OCI-LY1 (cell line): ENCODE measurements at regions not wholly inside any gene's neighbourhood (a gene's known extent, or its start where the extent isn't known, plus 50 kb on each side); places are given as distances from the start of the nearest gene placed in this dataset.

Experiments
- H2AFZ ChIP-seq: fragments of 200-600 bp; sonication (generic), shearing (Covaris generic); 2 replicates; pipeline ENCODE4 v1.6.0; 2014; ENCODE audit warnings: antibody characterized with exemption, mild to moderate bottlenecking, low read length
- H3F3A ChIP-seq: fragments of 200-600 bp; sonication (generic), shearing (Covaris generic); 2 replicates; pipeline ENCODE4 v1.6.0; 2014; ENCODE audit warnings: mild to moderate bottlenecking, antibody characterized with exemption, low read length, moderate library complexity; ENCODE audit not compliant: insufficient read depth
- H3K27ac ChIP-seq: fragments of 200-600 bp; sonication (generic); 2 replicates; pipeline ENCODE4 v1.5.1; 2014; ENCODE audit warnings: low read length, mixed run types, mild to moderate bottlenecking, low read depth; ENCODE audit not compliant: poor library complexity, severe bottlenecking
- H3K27me3 ChIP-seq: fragments of 200-600 bp; sonication (generic); 2 replicates; pipeline ENCODE4 v1.6.0; 2014; ENCODE audit warnings: antibody characterized with exemption, mild to moderate bottlenecking, low read length, moderate library complexity; ENCODE audit not compliant: insufficient read depth
- H3K36me3 ChIP-seq: fragments of 200-600 bp; sonication (generic); 2 replicates; pipeline ENCODE4 v1.6.1; 2014; ENCODE audit warnings: mild to moderate bottlenecking, antibody characterized with exemption, low read length, moderate library complexity, mixed read lengths; ENCODE audit not compliant: insufficient read depth
- H3K4me1 ChIP-seq: fragments of 200-600 bp; sonication (generic); 2 replicates; pipeline ENCODE4 v1.5.1; 2014; ENCODE audit warnings: mild to moderate bottlenecking, low read length, moderate library complexity; ENCODE audit not compliant: insufficient read depth, severe bottlenecking
- H3K4me2 ChIP-seq: fragments of 200-600 bp; sonication (generic), shearing (Covaris generic); 2 replicates; pipeline ENCODE4 v1.6.1; 2014; ENCODE audit warnings: low read length
- H3K4me3 ChIP-seq: fragments of 200-600 bp; sonication (generic); 2 replicates; pipeline ENCODE4 v1.5.1; 2014; ENCODE audit warnings: low read length, low read depth, mild to moderate bottlenecking, mixed read lengths; ENCODE audit not compliant: poor library complexity, severe bottlenecking
- H3K79me2 ChIP-seq: fragments of 200-600 bp; shearing (Covaris generic); 2 replicates; pipeline ENCODE4 v1.6.1; 2016; ENCODE audit warnings: mixed run types, low read length, mixed read lengths; ENCODE audit not compliant: insufficient read depth
- H3K9ac ChIP-seq: fragments of 200-600 bp; sonication (generic), shearing (Covaris generic); 2 replicates; pipeline ENCODE4 v1.6.1; 2014; ENCODE audit warnings: mild to moderate bottlenecking, low read length, mixed read lengths
- H3K9me2 ChIP-seq: fragments of 200-600 bp; sonication (generic), shearing (Covaris generic); 2 replicates; pipeline ENCODE4 v1.6.1; 2014; ENCODE audit warnings: low read depth, mild to moderate bottlenecking, low read length, mixed read lengths
- H3K9me3 ChIP-seq: fragments of 200-600 bp; shearing (Covaris generic); 2 replicates; pipeline ENCODE4 v1.6.1; 2014; ENCODE audit warnings: low read length, mixed read lengths
- H4K20me1 ChIP-seq: fragments of 200-600 bp; sonication (generic), shearing (Covaris generic); 2 replicates; pipeline ENCODE4 v1.6.0; 2016; ENCODE audit warnings: mild to moderate bottlenecking, low read length; ENCODE audit not compliant: insufficient read depth
- EZH2 ChIP-seq: fragments of 200-600 bp; sonication (generic), shearing (Covaris generic); IDR thresholded peaks from 2 replicates; pipeline ENCODE4 v1.8.0; 2017; ENCODE audit warnings: borderline replicate concordance, mixed run types, mild to moderate bottlenecking, antibody characterized with exemption, low read length, moderate library complexity, mixed read lengths
- TF ChIP-seq, protein P1 (sequence below): fragments of 200-600 bp; sonication (generic), shearing (Covaris generic); IDR thresholded peaks from 2 replicates; pipeline ENCODE4 v1.5.1; 2017; ENCODE audit warnings: mild to moderate bottlenecking, antibody characterized with exemption, low read length, moderate library complexity, mixed read lengths

DNA sequence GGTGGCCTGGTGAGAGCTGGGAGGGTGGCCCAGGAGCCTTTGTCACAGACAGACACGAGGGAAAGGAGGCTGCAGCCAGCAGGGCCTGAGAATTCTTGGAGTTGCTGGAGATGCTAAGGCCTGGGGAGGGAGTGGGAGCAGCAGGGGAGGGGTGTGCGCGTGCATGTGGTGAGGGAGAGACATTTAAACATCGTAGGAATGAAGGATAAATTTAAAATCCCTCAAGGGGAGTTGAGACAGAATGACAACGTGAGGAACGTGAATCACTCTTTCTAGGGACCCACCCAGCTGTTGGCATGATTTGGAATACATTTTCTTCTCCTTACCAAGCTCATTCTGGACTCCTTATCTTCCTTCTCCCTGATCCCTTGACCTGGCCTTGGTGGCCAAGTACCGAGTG is 73.3 kb upstream of the CACNA1E start:
- no peaks in the 10 kb centered on the region for H3K9me3 ChIP-seq
- H3K9me2 ChIP-seq = no peaks in the 10 kb centered on the region
- H3K4me2 ChIP-seq = no peak overlapping the region
- no peak for TF ChIP-seq EZH2
- TF ChIP-seq, protein P1, sequence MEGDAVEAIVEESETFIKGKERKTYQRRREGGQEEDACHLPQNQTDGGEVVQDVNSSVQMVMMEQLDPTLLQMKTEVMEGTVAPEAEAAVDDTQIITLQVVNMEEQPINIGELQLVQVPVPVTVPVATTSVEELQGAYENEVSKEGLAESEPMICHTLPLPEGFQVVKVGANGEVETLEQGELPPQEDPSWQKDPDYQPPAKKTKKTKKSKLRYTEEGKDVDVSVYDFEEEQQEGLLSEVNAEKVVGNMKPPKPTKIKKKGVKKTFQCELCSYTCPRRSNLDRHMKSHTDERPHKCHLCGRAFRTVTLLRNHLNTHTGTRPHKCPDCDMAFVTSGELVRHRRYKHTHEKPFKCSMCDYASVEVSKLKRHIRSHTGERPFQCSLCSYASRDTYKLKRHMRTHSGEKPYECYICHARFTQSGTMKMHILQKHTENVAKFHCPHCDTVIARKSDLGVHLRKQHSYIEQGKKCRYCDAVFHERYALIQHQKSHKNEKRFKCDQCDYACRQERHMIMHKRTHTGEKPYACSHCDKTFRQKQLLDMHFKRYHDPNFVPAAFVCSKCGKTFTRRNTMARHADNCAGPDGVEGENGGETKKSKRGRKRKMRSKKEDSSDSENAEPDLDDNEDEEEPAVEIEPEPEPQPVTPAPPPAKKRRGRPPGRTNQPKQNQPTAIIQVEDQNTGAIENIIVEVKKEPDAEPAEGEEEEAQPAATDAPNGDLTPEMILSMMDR = no peak
- no peak overlapping the region for H3K27ac ChIP-seq
- no peaks in the 10 kb centered on the region for H3F3A ChIP-seq
- H3K79me2 ChIP-seq = no peaks in the 10 kb centered on the region
- no peaks in the 10 kb centered on the region for H3K27me3 ChIP-seq
- H2AFZ ChIP-seq = no peak overlapping the region
- H3K4me1 ChIP-seq = no peaks in the 10 kb centered on the region
- H4K20me1 ChIP-seq = no peaks in the 10 kb centered on the region
- no peak overlapping the region for H3K9ac ChIP-seq
- H3K4me3 ChIP-seq = no peak overlapping the region
- H3K36me3 ChIP-seq = no peaks in the 10 kb centered on the region

DNA sequence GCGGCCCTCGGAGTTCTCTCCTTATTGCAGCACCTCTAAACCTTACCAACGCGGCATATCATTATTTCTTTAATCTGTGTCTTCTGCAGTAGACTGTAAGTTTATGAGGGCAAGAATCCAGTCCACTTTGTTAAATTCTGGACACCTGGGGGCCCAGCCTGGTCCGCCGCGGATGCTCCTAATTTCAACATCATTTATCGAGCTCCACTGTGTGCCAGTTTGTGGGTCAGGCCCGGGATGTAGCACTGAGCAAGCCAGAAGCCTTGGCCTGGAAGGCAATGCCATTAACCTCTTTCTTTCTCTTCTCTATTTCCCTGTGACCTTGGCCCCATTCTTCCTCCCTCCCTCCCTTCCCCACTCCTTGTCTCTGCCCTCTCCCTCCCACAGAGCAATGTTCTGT is 70.6 kb upstream of the CACNA1E start:
- Histone ChIP-seq H3K9ac (no peak overlapping the region), H3K36me3 (no peaks in the 10 kb centered on the region), H3K4me1 (no peaks in the 10 kb centered on the region), H3F3A (no peaks in the 10 kb centered on the region), H3K4me3 (no peak overlapping the region), H3K4me2 (no peak overlapping the region), H3K27ac (no peak overlapping the region), H3K9me2 (no peaks in the 10 kb centered on the region), H3K79me2 (no peaks in the 10 kb centered on the region), H2AFZ (no peak overlapping the region), H3K9me3 (no peaks in the 10 kb centered on the region), H3K27me3 (no peaks in the 10 kb centered on the region), H4K20me1 (no peaks in the 10 kb centered on the region)
- TF ChIP-seq, protein P1 = no peak
- no peak for TF ChIP-seq EZH2

DNA sequence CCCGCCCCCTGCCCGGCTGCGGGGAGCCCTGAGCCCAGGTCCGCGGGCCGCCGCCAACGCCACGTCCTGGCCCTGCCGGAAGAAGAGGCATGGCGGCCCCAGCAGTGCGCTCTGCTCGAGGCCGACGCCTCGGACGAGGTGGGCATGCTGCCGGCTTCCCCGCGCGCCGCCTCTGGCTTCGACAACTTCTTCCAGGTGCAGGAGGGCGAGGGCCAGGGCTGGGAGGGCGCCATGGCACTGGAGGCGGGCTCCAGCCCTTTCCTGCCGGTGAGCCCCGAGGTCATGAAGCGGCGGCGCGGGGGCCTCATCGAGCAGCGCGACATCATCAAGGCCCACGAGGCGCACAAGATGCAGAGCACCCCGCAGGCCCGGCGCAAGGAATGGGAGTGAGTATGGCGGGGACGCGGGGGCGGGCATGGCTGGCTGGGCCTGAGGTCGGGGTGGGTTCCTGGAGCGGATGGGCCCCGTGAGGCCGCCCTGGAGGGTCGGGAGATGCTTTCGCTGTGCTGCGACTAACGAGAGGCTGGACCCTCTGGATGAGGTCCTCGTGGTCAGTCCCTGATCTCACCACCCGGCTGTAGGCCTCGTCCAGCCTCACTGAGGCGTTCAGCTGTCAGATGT is 70.0 kb upstream of the CACNA1E start:
- no peaks in the 10 kb centered on the region for H3K4me1 ChIP-seq

More for the DNA sequence above, 70.0 kb upstream of the CACNA1E start:
- Histone ChIP-seq H3K9ac (no peak overlapping the region), H3K4me3 (no peak overlapping the region), H2AFZ (no peak overlapping the region), H3K27ac (no peak overlapping the region), H3K9me2 (no peaks in the 10 kb centered on the region), H3K9me3 (no peaks in the 10 kb centered on the region), H3F3A (no peaks in the 10 kb centered on the region), H3K27me3 (no peaks in the 10 kb centered on the region), H3K79me2 (no peaks in the 10 kb centered on the region), H3K4me2 (no peak overlapping the region), H3K36me3 (no peaks in the 10 kb centered on the region), H4K20me1 (no peaks in the 10 kb centered on the region)
- TF ChIP-seq, protein P1 = no peak
- TF ChIP-seq EZH2 = no peak
